IPS-15b (cell line): ENCODE measurements at regions not wholly inside any gene's neighbourhood (a gene's known extent, or its start where the extent isn't known, plus 50 kb on each side); places are given as distances from the start of the nearest gene placed in this dataset.
"Not testable (repeated sequence)": the region's sequence is repeated elsewhere in the genome, so short reads cannot be mapped to it uniquely, and the experiment has no call there.

Experiments used
- H3K27me3 ChIP-seq: one replicate; pipeline ENCODE4 v1.6.1; 2013; ENCODE audit warnings: low read length; ENCODE audit not compliant: control insufficient read depth, insufficient read depth
- H3K36me3 ChIP-seq: one replicate; pipeline ENCODE4 v1.6.1; 2013; ENCODE audit warnings: low read length; ENCODE audit not compliant: control insufficient read depth, insufficient read depth
- H3K4me1 ChIP-seq: one replicate; pipeline ENCODE4 v1.6.1; 2013; ENCODE audit warnings: mild to moderate bottlenecking, low read length; ENCODE audit not compliant: control insufficient read depth, insufficient read depth
- H3K4me3 ChIP-seq: one replicate; pipeline ENCODE4 v1.5.1; 2013; ENCODE audit warnings: low read depth, low read length
- H3K9ac ChIP-seq: one replicate; pipeline ENCODE4 v1.6.1; 2013; ENCODE audit warnings: low read depth, mild to moderate bottlenecking, low read length
- H3K9me3 ChIP-seq: one replicate; pipeline ENCODE4 v1.6.1; 2013; ENCODE audit warnings: mild to moderate bottlenecking, low read length; ENCODE audit not compliant: control insufficient read depth, insufficient read depth

GRCh38 chr6:128580224-128581110 lies 60.1 kb upstream of the PTPRK start:
- Histone ChIP-seq H3K36me3 (no peaks in the 10 kb centered on the region), H3K9me3 (no peaks in the 10 kb centered on the region), H3K4me3 (no peak overlapping the region), H3K27me3 (no peaks in the 10 kb centered on the region), H3K9ac (no peak overlapping the region), H3K4me1 (no peaks in the 10 kb centered on the region)

GRCh38 chr6:128575254-128575653 lies 54.9 kb upstream of the PTPRK start:
- H3K4me1 ChIP-seq, H3K9me3 ChIP-seq, H3K9ac ChIP-seq, H3K36me3 ChIP-seq, H3K27me3 ChIP-seq, H3K4me3 ChIP-seq: not testable (repeated sequence)

- Histone ChIP-seq H3K36me3 (no peaks in the 10 kb centered on the region), H3K9me3 (no peaks in the 10 kb centered on the region), H3K9ac (no peak overlapping the region), H3K4me1 (no peaks in the 10 kb centered on the region), H3K4me3 (no peak overlapping the region), H3K27me3 (no peaks in the 10 kb centered on the region)
Measured at GRCh38 chr6:128574402-128574801, 54.0 kb upstream of the PTPRK start.

- H3K36me3 ChIP-seq: no peaks in the 10 kb centered on the region
- no peak overlapping the region for H3K9ac ChIP-seq
- no peaks in the 10 kb centered on the region for H3K27me3 ChIP-seq
- H3K9me3 ChIP-seq: no peaks in the 10 kb centered on the region
- no peaks in the 10 kb centered on the region for H3K4me1 ChIP-seq
- no peak overlapping the region for H3K4me3 ChIP-seq
Measured at GRCh38 chr6:128573036-128573435, 52.6 kb upstream of the PTPRK start.

GRCh38 chr6:128572294-128572693 lies 51.9 kb upstream of the PTPRK start:
- Histone ChIP-seq H3K4me3 (no peak overlapping the region), H3K9ac (no peak overlapping the region), H3K4me1 (no peaks in the 10 kb centered on the region), H3K36me3 (no peaks in the 10 kb centered on the region), H3K27me3 (no peaks in the 10 kb centered on the region), H3K9me3 (no peaks in the 10 kb centered on the region)

- Histone ChIP-seq H3K4me1 (no peaks in the 10 kb centered on the region), H3K9ac (no peak overlapping the region), H3K36me3 (no peaks in the 10 kb centered on the region), H3K9me3 (no peaks in the 10 kb centered on the region), H3K4me3 (no peak overlapping the region), H3K27me3 (no peaks in the 10 kb centered on the region)
Measured at GRCh38 chr6:128570680-128571063, 50.3 kb upstream of the PTPRK start.

- Histone ChIP-seq H3K36me3 (no peaks in the 10 kb centered on the region), H3K4me1 (no peaks in the 10 kb centered on the region), H3K9ac (no peak overlapping the region), H3K27me3 (no peaks in the 10 kb centered on the region), H3K9me3 (no peaks in the 10 kb centered on the region), H3K4me3 (no peak overlapping the region)
Measured at GRCh38 chr6:128569732-128570679, 49.6 kb upstream of the PTPRK start.
